ENCODE measurements at regions not wholly inside any gene's neighbourhood (a gene's known extent, or its start where the extent isn't known, plus 50 kb on each side); places are given as distances from the start of the nearest gene placed in this dataset.

DNA sequence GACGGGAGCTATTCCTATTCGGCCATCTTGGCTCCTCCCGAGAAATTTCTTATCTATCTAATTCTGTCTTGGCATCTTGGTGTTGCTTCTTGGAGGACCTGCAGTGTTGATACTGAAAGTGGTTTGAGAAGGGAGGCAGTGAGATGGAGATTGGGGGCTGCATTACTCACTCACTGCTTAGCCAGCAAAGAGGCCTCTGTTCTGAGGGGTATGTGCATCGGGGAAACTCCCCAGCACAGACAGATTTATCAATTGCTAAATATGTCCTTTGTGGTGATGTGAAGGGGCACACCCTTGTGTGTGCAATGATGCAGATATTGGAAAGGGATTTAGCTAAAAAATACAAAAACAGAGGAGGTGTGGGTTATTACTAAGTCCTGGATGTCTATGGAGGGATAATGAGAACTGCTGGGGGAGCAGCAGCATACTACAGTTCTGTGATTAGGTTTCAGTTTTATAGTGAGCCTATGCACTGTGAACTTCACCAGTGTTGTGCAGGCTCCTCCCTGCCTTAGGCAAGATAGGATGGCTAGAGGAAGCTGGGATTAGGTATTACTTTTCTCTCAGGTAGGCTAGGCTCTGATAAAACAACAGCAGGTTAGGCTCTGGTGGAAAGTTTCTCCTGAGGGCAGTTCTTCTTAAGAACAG, 279.0 kb downstream of the HS3ST1 start:
- H3K4me3 ChIP-seq (ENCODE audit: low read depth, low read length): no peak overlapping the region
- TF ChIP-seq, protein P1, sequence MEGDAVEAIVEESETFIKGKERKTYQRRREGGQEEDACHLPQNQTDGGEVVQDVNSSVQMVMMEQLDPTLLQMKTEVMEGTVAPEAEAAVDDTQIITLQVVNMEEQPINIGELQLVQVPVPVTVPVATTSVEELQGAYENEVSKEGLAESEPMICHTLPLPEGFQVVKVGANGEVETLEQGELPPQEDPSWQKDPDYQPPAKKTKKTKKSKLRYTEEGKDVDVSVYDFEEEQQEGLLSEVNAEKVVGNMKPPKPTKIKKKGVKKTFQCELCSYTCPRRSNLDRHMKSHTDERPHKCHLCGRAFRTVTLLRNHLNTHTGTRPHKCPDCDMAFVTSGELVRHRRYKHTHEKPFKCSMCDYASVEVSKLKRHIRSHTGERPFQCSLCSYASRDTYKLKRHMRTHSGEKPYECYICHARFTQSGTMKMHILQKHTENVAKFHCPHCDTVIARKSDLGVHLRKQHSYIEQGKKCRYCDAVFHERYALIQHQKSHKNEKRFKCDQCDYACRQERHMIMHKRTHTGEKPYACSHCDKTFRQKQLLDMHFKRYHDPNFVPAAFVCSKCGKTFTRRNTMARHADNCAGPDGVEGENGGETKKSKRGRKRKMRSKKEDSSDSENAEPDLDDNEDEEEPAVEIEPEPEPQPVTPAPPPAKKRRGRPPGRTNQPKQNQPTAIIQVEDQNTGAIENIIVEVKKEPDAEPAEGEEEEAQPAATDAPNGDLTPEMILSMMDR (IDR thresholded peaks at IDR 0.05; ENCODE audit: insufficient read depth, low read depth, low read length): no peak
- DNase-seq (ENCODE audit: low read depth): no peak

DNA sequence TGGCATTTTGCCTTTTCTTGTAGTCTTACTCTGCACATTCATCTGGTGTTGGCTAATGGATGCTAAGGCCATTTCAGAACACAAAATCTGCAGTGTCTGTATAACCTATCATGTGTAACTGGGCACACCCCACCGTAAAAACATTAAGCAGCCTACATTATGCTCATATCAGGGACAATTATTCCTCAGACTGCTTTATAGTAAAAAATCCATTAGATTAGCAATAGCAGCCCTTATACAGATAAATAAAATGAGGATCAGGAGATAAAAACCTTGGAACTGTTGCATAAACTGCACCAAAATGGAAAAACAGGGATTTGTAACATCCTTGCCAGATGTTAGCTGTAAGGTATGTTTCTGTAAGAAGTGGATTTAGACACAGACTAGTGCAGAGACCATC, 288.8 kb downstream of the HS3ST1 start:
- TF ChIP-seq, protein P1 (IDR thresholded peaks at IDR 0.05; ENCODE audit: insufficient read depth, low read depth, low read length): no peak
- no peak overlapping the region for H3K4me3 ChIP-seq (ENCODE audit: low read depth, low read length)
- DNase-seq (ENCODE audit: low read depth): no peak

DNA sequence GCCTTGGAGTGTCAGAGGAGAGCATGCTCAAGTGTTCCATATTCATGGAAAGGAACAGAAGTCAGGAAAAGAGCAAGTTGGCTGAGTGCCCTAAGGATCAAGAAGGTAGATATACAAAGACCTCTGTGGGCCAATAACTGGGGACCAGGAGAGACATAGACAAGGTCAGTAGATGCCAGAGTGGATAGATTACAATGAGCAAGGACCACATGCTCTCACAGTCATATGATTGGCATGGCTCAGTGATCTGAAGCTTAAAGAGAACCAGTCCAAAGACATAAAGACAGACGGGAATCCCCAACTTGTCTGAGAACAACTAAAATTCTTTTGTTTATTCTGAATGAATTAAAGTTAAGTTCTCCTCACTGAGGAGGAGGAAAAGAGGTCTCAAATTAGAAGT, 289.7 kb downstream of the HS3ST1 start:
- DNase-seq (ENCODE audit: low read depth): no peak
- TF ChIP-seq, protein P1 (IDR thresholded peaks at IDR 0.05; ENCODE audit: insufficient read depth, low read depth, low read length): no peak
- no peak overlapping the region for H3K4me3 ChIP-seq (ENCODE audit: low read depth, low read length)

- no peak for DNase-seq (ENCODE audit: low read depth)
- no peak overlapping the region for H3K4me3 ChIP-seq (ENCODE audit: low read depth, low read length)
- TF ChIP-seq, protein P1 (IDR thresholded peaks at IDR 0.05; ENCODE audit: insufficient read depth, low read depth, low read length): no peak
Measured at GRCh38 chr4:11134705-11135104, 294.0 kb downstream of the HS3ST1 start.

GRCh38 chr4:11133868-11134267, 294.8 kb downstream of the HS3ST1 start:
- no peak for DNase-seq (ENCODE audit: low read depth)
- TF ChIP-seq, protein P1 (IDR thresholded peaks at IDR 0.05; ENCODE audit: insufficient read depth, low read depth, low read length): no peak
- no peak overlapping the region for H3K4me3 ChIP-seq (ENCODE audit: low read depth, low read length)

- no peak overlapping the region for H3K4me3 ChIP-seq (ENCODE audit: low read depth, low read length)
- no peak for DNase-seq (ENCODE audit: low read depth)
- TF ChIP-seq, protein P1 (IDR thresholded peaks at IDR 0.05; ENCODE audit: insufficient read depth, low read depth, low read length): no peak
Measured at GRCh38 chr4:11132478-11132877, 296.2 kb downstream of the HS3ST1 start.

DNA sequence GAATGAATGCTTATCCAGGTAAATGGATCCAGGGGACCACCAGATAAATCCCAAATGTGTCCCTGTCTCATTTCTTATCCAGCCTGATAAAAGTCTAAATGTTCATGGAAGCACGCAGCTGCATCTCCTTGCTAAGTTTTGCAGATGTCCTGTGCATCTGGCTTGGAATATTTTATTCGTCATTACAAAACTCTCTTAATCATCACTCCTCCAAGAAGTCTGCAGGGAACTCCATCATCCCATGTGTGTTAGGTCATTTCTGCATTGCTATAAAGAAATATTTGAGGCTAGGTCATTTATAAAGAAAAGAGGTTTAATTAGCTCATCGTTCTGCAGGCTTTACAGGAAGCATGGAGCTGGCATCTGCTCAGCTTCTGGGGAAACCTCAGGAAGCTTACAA, 297.2 kb downstream of the HS3ST1 start:
- no peak for DNase-seq (ENCODE audit: low read depth)
- H3K4me3 ChIP-seq (ENCODE audit: low read depth, low read length): no peak overlapping the region
- TF ChIP-seq, protein P1 (IDR thresholded peaks at IDR 0.05; ENCODE audit: insufficient read depth, low read depth, low read length): no peak
